MCF 10A (cell line): ENCODE measurements at regions not wholly inside any gene's neighbourhood (a gene's known extent, or its start where the extent isn't known, plus 50 kb on each side); places are given as distances from the start of the nearest gene placed in this dataset.

Experiments
- BruUV-seq: library from RNA; stranded (reverse); fragments of 400-500 nt; replicated peaks from 2 replicates; lab custom pipeline; 2021; lab: Mats Ljungman, UMichigan
- CTCF ChIA-PET: fragments of 300-600 bp; sonication (Branson Sonifier 250); formaldehyde crosslinking; extraction: SDS; loops from one replicate; lab custom pipeline; 2021; ENCODE audit warnings: antibody characterized with exemption, inconsistent platforms; lab: Yijun Ruan, JAX
- POLR2A ChIA-PET: fragments of 300-600, 350-650 bp; sonication (Branson Sonifier 250); formaldehyde crosslinking; extraction: SDS; loops from one replicate; lab custom pipeline; 2020; ENCODE audit warnings: antibody characterized with exemption, inconsistent platforms; lab: Yijun Ruan, JAX
- DNase-seq: peaks from one replicate; pipeline ENCODE4 v3.0.0-alpha.2; 2018; ENCODE audit not compliant: unreplicated experiment
- H3K27ac Mint-ChIP-seq: one replicate; pipeline ENCODE4 v1.8.0; 2022; ENCODE audit warnings: mild to moderate bottlenecking, low read depth, mixed read lengths; ENCODE audit not compliant: unreplicated experiment
- H3K27me3 Mint-ChIP-seq: one replicate; pipeline ENCODE4 v1.8.0; 2022; ENCODE audit warnings: mixed read lengths; ENCODE audit not compliant: insufficient read depth, unreplicated experiment
- H3K36me3 Mint-ChIP-seq: one replicate; pipeline ENCODE4 v1.8.0; 2022; ENCODE audit warnings: mild to moderate bottlenecking, moderate library complexity, mixed read lengths; ENCODE audit not compliant: insufficient read depth, unreplicated experiment
- H3K4me1 Mint-ChIP-seq: one replicate; pipeline ENCODE4 v1.8.0; 2022; ENCODE audit warnings: mixed read lengths; ENCODE audit not compliant: insufficient read depth, unreplicated experiment
- H3K4me3 Mint-ChIP-seq: one replicate; pipeline ENCODE4 v1.8.0; 2022; ENCODE audit warnings: mild to moderate bottlenecking, moderate library complexity, mixed read lengths; ENCODE audit not compliant: unreplicated experiment
- H3K9me3 Mint-ChIP-seq: one replicate; pipeline ENCODE4 v1.8.0; 2022; ENCODE audit warnings: mixed read lengths; ENCODE audit not compliant: unreplicated experiment
- CTCF ChIP-seq: fragments of 200-600 bp; IDR thresholded peaks from one replicate; pipeline ENCODE4 v1.8.0; 2022; ENCODE audit warnings: antibody characterized with exemption, mild to moderate bottlenecking; ENCODE audit not compliant: unreplicated experiment
- intact Hi-C: fragments of 100-400 bp; cut with micrococcal nuclease; formaldehyde crosslinking; loops from 2 replicates; pipeline ENCODE4 v1.14.1; 2022

GRCh38 chr2:43055086-43055912, 171.1 kb downstream of the ZFP36L2 start:
- DNase-seq: no peak
- H3K36me3 Mint-ChIP-seq: peaks cover 6% of the 10 kb centered on the region
- ChIA-PET POLR2A (interaction anchor here (0.6 to 1.9 kb wide), 2 partner anchors 18 to 67 kb away, joined by 3 to 5 read pairs; no protein-coding TSS in a partner anchor), CTCF (interaction anchor here (0.6 to 1.2 kb wide), 7 partner anchors 14 to 227 kb away, joined by 3 to 9 read pairs (median 3); no protein-coding TSS in a partner anchor)
- intact Hi-C loops: no loop called here
- peaks cover 54% of the 10 kb centered on the region for H3K4me1 Mint-ChIP-seq
- H3K27me3 Mint-ChIP-seq: no peaks in the 10 kb centered on the region
- no peak overlapping the region for H3K4me3 Mint-ChIP-seq
- no peak overlapping the region for H3K27ac Mint-ChIP-seq
- TF ChIP-seq CTCF: no peak
- BruUV-seq: no TSS peak
- H3K9me3 Mint-ChIP-seq: no peaks in the 10 kb centered on the region

- intact Hi-C loops: no loop called here
- Mint-ChIP-seq H3K27me3 (no peaks in the 10 kb centered on the region), H3K4me3 (no peak overlapping the region), H3K36me3 (peaks cover under 1% of the 10 kb centered on the region), H3K4me1 (peaks cover 58% of the 10 kb centered on the region), H3K9me3 (no peaks in the 10 kb centered on the region), H3K27ac (no peak overlapping the region)
- POLR2A ChIA-PET: no interaction called here
- CTCF ChIA-PET: interaction anchor here (0.6 to 1.0 kb wide), 2 partner anchors 22 to 29 kb away, joined by 3 to 9 read pairs; no protein-coding TSS in a partner anchor
- TF ChIP-seq CTCF: no peak
- no TSS peak for BruUV-seq
- DNase-seq: no peak
Measured at GRCh38 chr2:43054367-43054766, 172.0 kb downstream of the ZFP36L2 start.

GRCh38 chr2:43052944-43053306, 173.5 kb downstream of the ZFP36L2 start:
- BruUV-seq: no TSS peak
- Mint-ChIP-seq H3K4me1 (peaks cover 55% of the 10 kb centered on the region), H3K27me3 (no peaks in the 10 kb centered on the region), H3K4me3 (no peak overlapping the region), H3K27ac (peak overlapping the region; percentile 93), H3K36me3 (no peaks in the 10 kb centered on the region), H3K9me3 (no peaks in the 10 kb centered on the region)
- ChIA-PET POLR2A (interaction anchor here (3.0 to 3.3 kb wide), 2 partner anchors 21 to 79 kb away, joined by 24 to 26 read pairs; no protein-coding TSS in a partner anchor), CTCF (interaction anchor here (1.0 kb wide), 1 partner anchor 14 kb away, joined by 4 read pairs; no protein-coding TSS in a partner anchor)
- no peak for DNase-seq
- intact Hi-C loops: no loop called here
- no peak for TF ChIP-seq CTCF

- POLR2A ChIA-PET: interaction anchor here (0.6 to 3.3 kb wide), 17 partner anchors 9 to 487 kb away, joined by 3 to 26 read pairs (median 8); no protein-coding TSS in a partner anchor
- CTCF ChIA-PET: interaction anchor here (0.5 to 1.8 kb wide), 8 partner anchors 14 to 489 kb away, joined by 3 to 5 read pairs (median 3); no protein-coding TSS in a partner anchor
- BruUV-seq: no TSS peak
- no peaks in the 10 kb centered on the region for H3K9me3 Mint-ChIP-seq
- TF ChIP-seq CTCF: no peak
- intact Hi-C loops: no loop called here
- H3K4me1 Mint-ChIP-seq: peaks cover 52% of the 10 kb centered on the region
- no peak overlapping the region for H3K4me3 Mint-ChIP-seq
- H3K27ac Mint-ChIP-seq: peak overlapping the region; percentile 93
- H3K36me3 Mint-ChIP-seq: no peaks in the 10 kb centered on the region
- no peaks in the 10 kb centered on the region for H3K27me3 Mint-ChIP-seq
- DNase-seq: no peak
Measured at GRCh38 chr2:43052204-43052943, 174.0 kb downstream of the ZFP36L2 start.
